MM.1S (cell line): ENCODE measurements at regions not wholly inside any gene's neighbourhood (a gene's known extent, or its start where the extent isn't known, plus 50 kb on each side); places are given as distances from the start of the nearest gene placed in this dataset.
"Not testable (repeated sequence)": the region's sequence is repeated elsewhere in the genome, so short reads cannot be mapped to it uniquely, and the experiment has no call there.

Experiments used
- DNase-seq: peaks from one replicate; pipeline ENCODE4 v3.0.0-alpha.2; 2015
- H2AFZ ChIP-seq: fragments of 300-600 bp; sonication (generic); 2 replicates; pipeline ENCODE4 v1.6.0; 2016; ENCODE audit warnings: antibody characterized with exemption, low read length
- H3F3A ChIP-seq: fragments of 300-600 bp; sonication (generic); 2 replicates; pipeline ENCODE4 v1.6.1; 2016; ENCODE audit warnings: mild to moderate bottlenecking, antibody characterized with exemption, low read length, moderate library complexity, mixed read lengths; ENCODE audit not compliant: insufficient read depth
- H3K27ac ChIP-seq: fragments of 300-600 bp; sonication (generic); 2 replicates; pipeline ENCODE4 v1.5.1; 2016; ENCODE audit warnings: mild to moderate bottlenecking, low read length
- H3K27me3 ChIP-seq: fragments of 300-600 bp; sonication (generic); replicated peaks from 2 replicates; pipeline ENCODE4 v1.6.0; 2016; ENCODE audit warnings: low read length; ENCODE audit not compliant: insufficient read depth
- H3K36me3 ChIP-seq: fragments of 300-600 bp; sonication (generic); replicated peaks from 2 replicates; pipeline ENCODE4 v1.6.1; 2016; ENCODE audit warnings: mild to moderate bottlenecking, low read length, mixed read lengths; ENCODE audit not compliant: insufficient read depth
- H3K4me1 ChIP-seq: fragments of 300-600 bp; sonication (generic); 2 replicates; pipeline ENCODE4 v1.6.1; 2016; ENCODE audit warnings: low read length, mixed read lengths
- H3K4me2 ChIP-seq: fragments of 300-600 bp; sonication (generic); 2 replicates; pipeline ENCODE4 v1.6.0; 2016; ENCODE audit warnings: low read depth, low read length
- H3K4me3 ChIP-seq: fragments of 300-600 bp; sonication (generic); 2 replicates; pipeline ENCODE4 v1.5.1; 2016; ENCODE audit warnings: low read length, mixed read lengths
- H3K79me2 ChIP-seq: fragments of 300-600 bp; sonication (generic); 2 replicates; pipeline ENCODE4 v1.6.1; 2016; ENCODE audit warnings: mixed run types, low read length, mixed read lengths
- H3K9ac ChIP-seq: fragments of 300-600 bp; sonication (generic); 2 replicates; pipeline ENCODE4 v1.6.1; 2016; ENCODE audit warnings: low read length, mixed read lengths
- H3K9me2 ChIP-seq: fragments of 300-600 bp; sonication (generic); replicated peaks from 2 replicates; pipeline ENCODE4 v1.6.1; 2016; ENCODE audit warnings: mild to moderate bottlenecking, low read length, mixed read lengths; ENCODE audit not compliant: insufficient read depth
- H3K9me3 ChIP-seq: fragments of 300-600 bp; sonication (generic); replicated peaks from 2 replicates; pipeline ENCODE4 v1.6.1; 2016; ENCODE audit warnings: mild to moderate bottlenecking, low read length, mixed read lengths; ENCODE audit not compliant: insufficient read depth
- H4K20me1 ChIP-seq: fragments of 300-600 bp; sonication (generic); 2 replicates; pipeline ENCODE4 v1.6.1; 2016; ENCODE audit warnings: mild to moderate bottlenecking, low read length, moderate library complexity, mixed read lengths; ENCODE audit not compliant: insufficient read depth
- CTCF ChIP-seq: fragments of 300-600 bp; sonication (generic); IDR thresholded peaks from 2 replicates; pipeline ENCODE4 v1.5.1; 2016; ENCODE audit warnings: antibody characterized with exemption, low read length, mixed read lengths

GRCh38 chr16:31990980-31991379 lies 117.4 kb downstream of the ZNF267 start:
- DNase-seq, H3K79me2 ChIP-seq, H3K9me2 ChIP-seq, H3K9ac ChIP-seq, H3K27ac ChIP-seq, H2AFZ ChIP-seq, H3K4me2 ChIP-seq, H3F3A ChIP-seq, H3K36me3 ChIP-seq, H3K9me3 ChIP-seq, H3K4me3 ChIP-seq, H4K20me1 ChIP-seq, H3K27me3 ChIP-seq, H3K4me1 ChIP-seq: not testable (repeated sequence)

GRCh38 chr16:31996325-31996724 lies 122.7 kb downstream of the ZNF267 start:
- not testable (repeated sequence) for DNase-seq

GRCh38 chr16:32002496-32002895 lies 128.9 kb downstream of the ZNF267 start:
- not testable (repeated sequence) for DNase-seq, H3K4me1 ChIP-seq, H3F3A ChIP-seq, H2AFZ ChIP-seq, H3K36me3 ChIP-seq, H3K27ac ChIP-seq, H3K4me2 ChIP-seq, H3K9me3 ChIP-seq, H3K79me2 ChIP-seq, H3K9me2 ChIP-seq, H4K20me1 ChIP-seq, H3K4me3 ChIP-seq, H3K27me3 ChIP-seq, H3K9ac ChIP-seq

More at GRCh38 chr16:31996325-31996724, 122.7 kb downstream of the ZNF267 start:
- H3K4me3 ChIP-seq, H3K9me3 ChIP-seq, H3K27me3 ChIP-seq, H3K9ac ChIP-seq, H4K20me1 ChIP-seq, H3K4me1 ChIP-seq, H2AFZ ChIP-seq, H3K4me2 ChIP-seq, H3K36me3 ChIP-seq, H3K79me2 ChIP-seq, H3F3A ChIP-seq, H3K9me2 ChIP-seq, H3K27ac ChIP-seq: not testable (repeated sequence)

- not testable (repeated sequence) for H3K9me3 ChIP-seq, DNase-seq, H3K27me3 ChIP-seq, H3F3A ChIP-seq, H3K4me1 ChIP-seq, H2AFZ ChIP-seq, H3K9ac ChIP-seq, H3K27ac ChIP-seq, H3K9me2 ChIP-seq, H3K4me2 ChIP-seq, H3K36me3 ChIP-seq, H4K20me1 ChIP-seq, H3K79me2 ChIP-seq, H3K4me3 ChIP-seq
Observed at GRCh38 chr16:32003819-32004218, 130.2 kb downstream of the ZNF267 start.

- H3K79me2 ChIP-seq, H3K9me3 ChIP-seq, H3K4me2 ChIP-seq, H3F3A ChIP-seq, H3K4me1 ChIP-seq, H3K27ac ChIP-seq, H3K4me3 ChIP-seq, H3K36me3 ChIP-seq, H3K9me2 ChIP-seq, H4K20me1 ChIP-seq, H3K27me3 ChIP-seq, H3K9ac ChIP-seq, H2AFZ ChIP-seq: not testable (repeated sequence)
- DNase-seq = peak; percentile 33
- peak; percentile 12; the same call in 1 of the 2 replicates for TF ChIP-seq CTCF
Observed at GRCh38 chr16:32038783-32039496, 165.3 kb downstream of the ZNF267 start.

- not testable (repeated sequence) for H3K27ac ChIP-seq, H3K9ac ChIP-seq
Observed at GRCh38 chr16:32039919-32040318, 166.3 kb downstream of the ZNF267 start.

GRCh38 chr16:32066016-32066651 lies 187.0 kb upstream of the TP53TG3D start:
- H3F3A ChIP-seq, H2AFZ ChIP-seq, H3K79me2 ChIP-seq, H3K27me3 ChIP-seq, H3K4me1 ChIP-seq, H3K9me3 ChIP-seq, H3K36me3 ChIP-seq, H3K4me2 ChIP-seq, H3K9me2 ChIP-seq, H3K9ac ChIP-seq, H3K4me3 ChIP-seq, H3K27ac ChIP-seq, H4K20me1 ChIP-seq: not testable (repeated sequence)
- peak; percentile 6 for DNase-seq

More at GRCh38 chr16:32039919-32040318, 166.3 kb downstream of the ZNF267 start:
- H3K4me2 ChIP-seq, H3K4me1 ChIP-seq, H3F3A ChIP-seq, H2AFZ ChIP-seq, H4K20me1 ChIP-seq, H3K27me3 ChIP-seq, H3K9me2 ChIP-seq, H3K4me3 ChIP-seq, DNase-seq, H3K79me2 ChIP-seq, H3K9me3 ChIP-seq, H3K36me3 ChIP-seq: not testable (repeated sequence)
